ENCODE measurements at regions not wholly inside any gene's neighbourhood (a gene's known extent, or its start where the extent isn't known, plus 50 kb on each side); places are given as distances from the start of the nearest gene placed in this dataset.
A peak's percentile ranks its signal among the peaks of the same experiment; 100 is the strongest.

GRCh38 chr3:115537669-115538068 is 85.6 kb upstream of the GAP43 start:
- DNase-seq = no peak

- DNase-seq = no peak
Observed at GRCh38 chr3:115547207-115547606, 76.1 kb upstream of the GAP43 start.

- DNase-seq = no peak
Observed at GRCh38 chr3:115548611-115549010, 74.7 kb upstream of the GAP43 start.

- no peak for DNase-seq
Observed at GRCh38 chr3:115549071-115549470, 74.2 kb upstream of the GAP43 start.

- DNase-seq = no peak
Observed at GRCh38 chr3:115550285-115550761, 73.0 kb upstream of the GAP43 start.

- DNase-seq = no peak
Observed at GRCh38 chr3:115551016-115551415, 72.3 kb upstream of the GAP43 start.

- DNase-seq = no peak
Observed at GRCh38 chr3:115552007-115552406, 71.3 kb upstream of the GAP43 start.

- DNase-seq = peak; percentile 46
Observed at GRCh38 chr3:115553796-115554486, 69.4 kb upstream of the GAP43 start.

- no peak for DNase-seq
Observed at GRCh38 chr3:115554487-115554807, 68.9 kb upstream of the GAP43 start.

GRCh38 chr3:115562636-115563267 is 60.6 kb upstream of the GAP43 start:
- no peak for DNase-seq

GRCh38 chr3:115563984-115564383 is 59.3 kb upstream of the GAP43 start:
- no peak for DNase-seq

- DNase-seq = no peak
Observed at GRCh38 chr3:115571413-115571812, 51.9 kb upstream of the GAP43 start.

Data from DMS79 treated with DMSO at 0.1 percent for 48 hours (cell line).